ENCODE measurements at regions not wholly inside any gene's neighbourhood (a gene's known extent, or its start where the extent isn't known, plus 50 kb on each side); places are given as distances from the start of the nearest gene placed in this dataset.

DNA sequence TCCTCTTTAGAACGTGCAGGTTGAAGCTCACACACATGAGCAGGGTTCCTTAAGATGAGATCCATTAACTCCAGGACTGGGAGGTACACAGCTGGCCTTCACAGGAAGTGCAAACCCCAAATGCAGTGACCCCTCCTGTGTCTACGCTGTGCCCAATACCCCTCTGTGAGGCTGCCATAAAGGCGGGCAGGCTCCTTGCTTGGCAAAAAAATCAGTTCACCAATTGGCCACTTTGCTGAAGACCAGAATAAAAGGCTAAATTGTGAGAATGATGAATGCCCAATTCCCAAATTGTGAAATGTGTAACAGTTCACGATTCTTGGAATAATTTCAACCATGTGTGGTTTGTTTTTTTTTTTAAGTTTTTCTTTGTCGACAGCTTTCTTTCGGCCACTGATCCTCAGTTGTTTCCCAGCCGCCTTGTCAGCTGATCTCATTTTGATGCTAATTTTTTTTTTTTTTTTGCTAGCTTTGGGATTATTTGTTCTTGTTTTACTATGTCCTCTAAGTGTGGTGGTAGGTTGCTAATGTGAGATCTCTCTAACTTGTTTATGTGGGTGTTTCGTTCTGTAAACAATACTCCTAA is 101.9 kb upstream of the PRSS58 start:
- DNase-seq (ENCODE audit: low read depth), result no peak

DNA sequence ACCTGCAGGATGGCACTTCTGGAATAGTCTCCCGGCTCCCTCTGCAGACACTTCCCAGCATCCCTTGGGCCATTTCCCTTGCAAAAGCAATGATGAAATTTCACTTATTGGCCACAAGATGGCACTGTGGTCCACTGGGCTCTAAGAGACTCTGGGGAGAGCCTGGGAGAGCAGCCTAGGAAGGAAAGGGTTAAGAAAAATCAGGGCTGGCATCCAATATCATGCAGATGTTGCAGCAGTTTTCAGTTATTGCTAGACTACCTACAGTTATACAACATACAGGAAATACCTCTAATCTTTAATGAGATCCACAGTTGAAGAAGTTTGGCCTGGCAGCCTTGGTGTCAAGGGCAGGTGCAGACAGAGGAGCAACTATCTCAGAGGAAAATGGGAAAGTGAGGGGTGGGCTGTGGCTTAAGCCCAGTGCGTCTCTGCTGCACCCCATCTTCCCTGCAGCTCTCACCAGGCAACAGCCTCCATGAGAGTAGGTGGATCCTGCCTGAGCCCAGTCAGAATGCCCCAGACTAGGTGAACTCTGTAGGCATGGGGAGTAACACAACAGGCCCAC is 100.2 kb upstream of the PRSS58 start:
- DNase-seq (ENCODE audit: low read depth), result peak; percentile 69

DNA sequence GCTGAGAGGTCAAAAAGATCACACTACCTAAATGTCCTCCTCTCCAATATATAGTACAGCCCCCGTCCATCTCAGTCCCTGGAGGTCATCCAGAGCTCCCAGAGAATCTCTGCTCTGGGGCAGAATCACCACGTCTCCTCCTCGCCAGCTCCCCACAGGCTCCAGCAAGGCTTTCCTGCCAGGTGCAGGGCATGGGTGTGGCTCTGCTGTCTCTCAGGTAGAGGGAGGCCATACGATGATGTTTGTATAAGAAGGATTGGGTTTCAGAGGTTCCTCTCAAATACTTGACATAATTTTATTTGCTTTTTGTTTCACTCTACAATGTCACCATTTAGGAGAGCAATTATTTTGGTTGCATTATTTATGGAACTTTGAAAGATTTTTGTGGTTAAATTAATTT is 98.3 kb upstream of the PRSS58 start:
- no peak for DNase-seq (ENCODE audit: low read depth)

DNA sequence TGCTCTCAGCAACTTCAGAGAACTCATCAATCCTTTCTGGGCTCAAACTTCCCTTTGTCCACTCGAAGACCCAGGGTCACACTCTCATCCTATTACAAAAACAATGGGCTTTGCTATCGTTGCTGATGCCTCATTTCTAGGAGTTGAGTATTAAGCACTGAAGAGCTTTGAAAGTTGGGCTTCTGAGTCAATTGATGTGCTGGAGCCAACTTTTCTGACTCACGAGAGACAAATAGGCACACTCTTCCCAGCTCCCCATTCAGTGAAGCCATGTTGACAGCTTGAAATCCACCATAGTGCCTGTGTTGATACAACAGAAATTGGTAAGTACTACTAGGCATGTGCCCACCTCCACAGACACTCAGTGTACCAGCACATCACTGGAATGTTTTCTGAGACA is 97.5 kb upstream of the PRSS58 start:
- peak; percentile 49 for DNase-seq (ENCODE audit: low read depth)

DNA sequence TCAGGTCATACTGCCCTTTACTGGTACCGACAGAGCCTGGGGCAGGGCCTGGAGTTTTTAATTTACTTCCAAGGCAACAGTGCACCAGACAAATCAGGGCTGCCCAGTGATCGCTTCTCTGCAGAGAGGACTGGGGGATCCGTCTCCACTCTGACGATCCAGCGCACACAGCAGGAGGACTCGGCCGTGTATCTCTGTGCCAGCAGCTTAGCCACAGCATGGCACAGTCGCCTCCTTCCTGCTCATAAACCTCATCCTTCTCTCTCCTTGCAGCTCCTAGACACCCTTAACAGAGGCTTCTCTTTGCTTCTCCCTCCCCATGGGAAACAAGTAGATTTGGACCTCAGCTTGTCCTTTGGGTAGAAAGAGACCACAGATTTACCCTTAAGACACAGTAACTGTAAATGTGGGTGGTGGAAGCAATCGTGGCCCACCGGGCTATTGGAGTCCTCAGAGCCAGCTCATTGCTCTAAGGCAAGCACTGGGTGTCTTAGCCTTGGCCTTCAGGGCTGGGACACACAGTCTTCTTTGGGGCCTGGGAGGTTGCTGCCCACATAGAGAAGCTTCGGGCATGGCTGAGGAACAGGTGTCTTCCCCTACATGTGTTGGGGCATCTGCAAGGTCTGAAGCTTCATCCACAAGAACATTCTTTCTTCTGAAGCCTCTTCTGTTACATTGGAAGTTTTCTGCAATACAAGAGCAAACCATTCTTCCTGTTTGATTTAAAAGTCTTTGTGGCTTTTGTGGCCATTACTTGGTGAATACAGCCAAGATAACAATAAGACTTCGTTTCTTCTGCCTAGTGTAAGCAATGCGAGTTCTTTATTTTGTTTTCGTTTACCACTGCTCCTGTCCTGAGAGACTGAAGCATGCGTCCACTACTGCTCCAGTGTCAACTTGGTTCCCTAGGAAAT is 95.5 kb upstream of the PRSS58 start:
- no peak for DNase-seq (ENCODE audit: low read depth)

DNA sequence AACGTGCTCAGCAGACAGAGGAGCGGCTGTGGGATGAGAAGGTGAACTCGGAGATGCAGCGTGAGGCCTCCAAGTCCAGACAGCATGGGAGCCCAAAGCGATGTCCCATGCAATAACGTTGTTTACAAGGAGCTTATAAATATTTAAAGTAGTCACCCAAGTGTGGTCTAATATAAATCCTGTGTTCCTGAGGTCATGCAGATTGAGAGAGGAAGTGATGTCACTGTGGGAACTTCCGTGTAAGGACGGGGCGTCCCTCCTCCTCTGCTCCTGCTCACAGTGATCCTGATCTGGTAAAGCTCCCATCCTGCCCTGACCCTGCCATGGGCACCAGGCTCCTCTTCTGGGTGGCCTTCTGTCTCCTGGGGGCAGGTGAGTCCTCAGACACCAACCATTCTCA is 94.7 kb upstream of the PRSS58 start:
- DNase-seq (ENCODE audit: low read depth), result no peak

DNA sequence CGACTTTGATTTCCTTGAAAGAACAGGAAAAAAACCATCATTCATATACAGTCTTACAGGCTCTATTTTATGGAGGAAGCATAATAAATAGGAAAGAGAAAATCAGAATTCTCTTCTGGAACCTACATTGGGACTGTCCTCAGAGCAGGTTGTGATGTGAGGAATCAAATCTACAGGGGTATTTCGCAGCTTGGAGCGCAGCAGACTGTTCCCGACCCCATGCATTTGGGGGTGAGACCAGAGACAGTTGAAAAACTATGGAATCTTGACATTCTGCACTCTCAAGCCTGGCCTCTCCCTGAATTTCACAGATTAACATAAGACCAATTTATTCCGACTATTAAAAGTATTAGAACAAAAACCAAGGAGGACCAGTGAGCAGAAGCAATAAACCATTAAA is 93.3 kb upstream of the PRSS58 start:
- no peak for DNase-seq (ENCODE audit: low read depth)

DNA sequence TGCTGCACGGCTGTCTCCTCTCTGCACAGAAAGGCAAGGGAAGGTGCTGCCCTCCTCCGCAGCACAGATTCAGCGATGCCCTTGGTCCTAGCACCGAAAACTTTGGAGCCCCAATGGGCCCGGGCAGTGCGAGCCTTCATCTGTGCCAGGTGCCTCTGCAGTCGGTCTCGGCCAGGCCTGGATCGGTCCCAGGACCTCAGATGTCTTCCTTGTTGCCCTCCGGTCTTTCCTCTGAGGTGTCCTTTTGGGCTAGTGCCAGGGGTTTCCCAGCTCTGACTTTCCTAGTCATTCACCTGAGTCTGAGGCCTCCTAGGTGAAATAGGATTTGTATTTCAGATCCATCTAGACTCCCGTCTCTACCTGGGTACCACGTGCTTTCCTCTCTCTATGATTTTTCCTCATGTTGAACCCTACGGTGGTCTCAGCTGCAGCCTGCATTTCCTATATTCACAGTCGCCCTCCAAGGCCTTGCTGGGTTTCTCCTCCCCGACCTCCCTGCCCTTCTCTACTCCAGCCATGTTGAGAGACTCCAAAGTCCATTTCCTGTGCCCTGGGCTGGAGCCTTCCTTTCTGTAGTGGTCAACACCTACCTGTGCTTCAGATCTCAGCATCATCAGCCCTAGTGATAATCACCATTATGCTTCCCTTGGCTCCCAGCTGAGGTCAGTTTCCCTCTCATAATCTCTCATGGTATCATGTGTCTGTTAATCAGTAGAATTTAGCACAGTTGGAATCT is 92.0 kb upstream of the PRSS58 start:
- no peak for DNase-seq (ENCODE audit: low read depth)

DNA sequence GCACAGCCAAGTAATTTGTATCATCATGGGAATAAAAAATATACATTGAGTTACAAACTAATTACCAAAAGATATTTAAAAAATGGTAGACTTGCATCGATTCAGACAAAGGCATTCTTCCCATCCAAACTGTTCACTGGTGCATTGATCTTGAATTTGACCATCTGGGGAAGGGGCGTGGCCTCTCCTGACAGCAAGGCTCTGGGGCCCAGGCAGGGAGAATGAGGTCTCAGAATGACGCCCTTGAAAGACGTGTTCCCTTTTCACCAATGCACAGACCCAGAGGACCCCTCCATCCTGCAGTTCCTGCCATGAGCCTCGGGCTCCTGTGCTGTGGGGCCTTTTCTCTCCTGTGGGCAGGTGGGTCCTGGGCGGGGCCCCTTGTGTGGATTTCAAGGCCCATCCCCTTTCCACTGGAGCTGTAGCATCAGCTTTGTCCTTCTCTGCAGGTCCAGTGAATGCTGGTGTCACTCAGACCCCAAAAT is 91.1 kb upstream of the PRSS58 start:
- DNase-seq (ENCODE audit: low read depth), result no peak

DNA sequence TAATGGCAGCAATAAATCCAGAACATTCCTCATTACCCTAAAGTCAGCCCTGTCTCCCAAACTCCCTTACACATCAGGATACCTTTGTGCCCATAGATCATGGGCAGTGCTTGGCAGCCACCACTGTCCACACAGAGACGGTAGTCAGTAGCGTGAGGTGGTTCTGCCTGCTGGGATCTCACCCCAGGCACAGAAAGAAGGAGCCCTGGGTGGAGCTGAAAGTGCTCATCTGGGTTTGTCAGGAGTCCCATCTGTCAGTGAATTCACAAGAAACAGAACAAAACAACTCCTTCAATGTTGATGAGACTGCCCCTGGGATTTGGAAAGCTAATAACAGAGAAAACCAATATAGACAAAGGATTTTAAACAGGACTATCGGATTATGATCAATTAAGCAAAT is 90.2 kb upstream of the PRSS58 start:
- no peak for DNase-seq (ENCODE audit: low read depth)

DNA sequence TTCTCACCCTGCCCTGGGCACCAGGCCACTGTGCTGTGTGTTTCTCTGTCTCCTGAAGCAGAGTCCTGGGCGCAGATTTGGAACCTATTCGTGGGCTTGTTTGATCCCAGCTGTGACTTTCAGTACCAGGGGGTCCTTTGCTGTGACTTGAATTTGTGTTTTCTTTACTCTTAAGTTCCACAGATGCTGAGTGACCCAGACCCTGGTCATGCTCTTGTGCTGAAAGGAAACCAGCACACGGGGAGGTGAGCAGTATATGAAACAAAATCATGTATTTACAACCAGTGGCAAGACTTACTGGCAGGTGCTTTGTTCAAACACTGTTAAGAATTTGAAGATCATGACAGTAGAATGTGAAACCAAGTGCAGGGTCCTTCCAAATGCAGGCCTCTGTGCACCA is 89.2 kb upstream of the PRSS58 start:
- DNase-seq (ENCODE audit: low read depth), result no peak

DNA sequence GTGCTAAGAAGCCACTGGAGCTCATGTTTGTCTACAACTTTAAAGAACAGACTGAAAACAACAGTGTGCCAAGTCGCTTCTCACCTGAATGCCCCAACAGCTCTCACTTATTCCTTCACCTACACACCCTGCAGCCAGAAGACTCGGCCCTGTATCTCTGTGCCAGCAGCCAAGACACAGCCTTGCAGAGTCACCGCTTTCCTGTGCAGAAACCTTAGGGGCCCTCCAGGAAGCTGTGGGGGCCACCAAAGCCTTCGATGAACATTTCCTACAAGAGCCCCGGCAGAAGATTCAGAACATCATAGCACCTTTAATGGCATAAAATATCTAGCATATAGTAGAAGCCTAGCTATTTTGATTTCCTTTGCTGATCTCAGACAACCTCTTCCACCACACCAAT is 88.0 kb upstream of the PRSS58 start:
- no peak for DNase-seq (ENCODE audit: low read depth)

DNA sequence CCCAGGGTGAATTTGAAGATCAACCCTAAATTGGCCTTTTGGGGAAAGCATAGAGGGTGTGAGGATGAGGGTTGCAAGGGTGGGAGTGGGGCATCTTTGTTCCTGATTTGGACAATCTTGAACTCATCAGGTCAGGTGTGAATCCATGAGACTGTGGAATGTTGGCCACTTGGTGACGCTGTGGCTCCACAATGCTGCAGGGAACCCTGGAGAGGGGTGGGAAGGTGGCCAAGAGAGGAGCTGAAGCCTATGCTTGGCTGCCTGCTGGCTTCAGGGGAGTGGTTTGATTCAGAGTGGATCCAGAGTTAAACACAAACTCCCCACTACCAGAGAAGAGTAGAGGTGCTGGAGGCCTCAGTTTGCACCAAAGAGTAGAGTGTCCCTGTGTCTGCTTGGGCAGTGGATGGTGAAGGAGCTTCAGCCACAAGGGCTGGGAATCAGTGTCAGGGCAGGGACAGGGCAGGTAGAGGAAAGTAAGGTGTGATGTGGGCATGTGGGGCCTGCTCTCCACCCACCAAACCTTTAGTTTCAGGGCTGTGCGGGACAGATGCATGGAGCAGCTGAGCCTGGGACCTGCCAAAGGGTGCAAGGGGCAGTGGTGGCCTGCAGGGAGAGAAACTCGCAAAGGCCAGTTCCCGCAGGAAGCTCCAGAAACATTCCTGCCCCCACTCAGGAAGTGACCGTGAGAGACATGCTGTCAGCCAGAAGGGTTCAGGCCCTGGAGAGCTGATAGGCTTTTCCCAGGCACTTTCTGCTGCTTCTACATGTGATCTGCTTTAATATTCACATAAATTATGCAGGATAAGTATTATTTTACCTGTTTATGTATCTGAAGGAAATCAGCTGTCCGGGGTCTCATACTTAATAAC is 81.0 kb upstream of the PRSS58 start:
- peak; percentile 19 for DNase-seq (ENCODE audit: low read depth)

DNA sequence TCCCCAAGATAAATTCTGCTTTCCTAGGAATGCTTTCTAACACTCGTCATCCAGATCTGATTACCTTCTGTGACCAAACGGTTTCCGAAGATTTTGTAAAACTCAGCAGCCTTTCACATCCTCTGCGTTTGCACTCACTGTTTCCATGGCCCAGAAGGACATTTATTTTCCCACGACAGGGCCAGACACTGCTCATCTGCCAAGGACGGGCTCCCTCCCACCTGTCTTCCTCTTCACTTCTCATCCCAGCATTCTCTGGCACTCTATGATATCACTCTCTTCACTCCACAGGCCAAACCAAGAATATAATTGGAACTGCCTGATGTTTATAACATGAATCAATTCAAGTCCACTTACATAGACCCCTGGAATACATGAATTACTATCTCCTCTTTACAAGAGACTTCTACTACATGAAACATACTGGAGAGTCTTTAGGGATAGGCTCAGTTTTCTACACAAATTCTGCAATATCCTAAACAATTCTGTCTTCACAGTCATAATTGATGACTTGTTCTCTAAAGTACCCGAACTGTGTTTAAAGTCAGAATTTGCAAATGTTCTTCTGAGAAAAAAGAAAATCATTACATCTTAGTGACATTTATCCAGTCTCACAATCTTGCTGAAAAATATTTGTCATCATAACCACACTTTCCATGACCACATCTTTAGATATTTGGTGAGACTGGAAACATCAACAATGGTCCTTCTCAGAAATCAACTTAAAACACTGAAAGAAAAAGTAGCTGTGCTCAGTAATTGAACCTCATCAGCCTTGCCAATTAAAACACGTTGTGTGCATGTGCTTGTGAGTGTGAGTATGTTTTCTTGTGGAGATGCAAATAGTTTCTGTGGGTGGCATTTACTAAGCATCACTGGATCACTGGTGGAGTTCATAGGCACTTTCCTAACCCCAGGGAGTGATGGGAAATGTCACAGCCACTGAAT is 79.5 kb upstream of the PRSS58 start:
- no peak for DNase-seq (ENCODE audit: low read depth)

DNA sequence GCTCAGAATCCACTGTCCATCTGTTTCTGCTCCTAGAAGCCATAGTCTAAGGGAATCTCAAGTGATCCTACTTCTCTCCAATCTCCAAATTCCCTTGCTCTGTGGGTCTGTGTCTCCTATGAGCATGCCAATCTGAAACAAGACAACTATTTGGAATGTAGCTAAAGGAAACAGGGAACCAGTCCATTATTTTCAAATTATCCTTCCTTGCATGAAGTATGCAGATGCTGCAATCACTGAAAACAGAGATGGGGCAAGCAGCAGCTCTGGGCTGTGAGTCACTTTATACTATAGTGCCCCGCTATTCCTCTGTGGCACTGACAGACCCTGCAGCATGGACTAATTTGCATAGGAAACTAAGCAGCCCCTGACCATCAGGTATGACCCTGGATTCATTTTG is 76.9 kb upstream of the PRSS58 start:
- no peak for DNase-seq (ENCODE audit: low read depth)

DNA sequence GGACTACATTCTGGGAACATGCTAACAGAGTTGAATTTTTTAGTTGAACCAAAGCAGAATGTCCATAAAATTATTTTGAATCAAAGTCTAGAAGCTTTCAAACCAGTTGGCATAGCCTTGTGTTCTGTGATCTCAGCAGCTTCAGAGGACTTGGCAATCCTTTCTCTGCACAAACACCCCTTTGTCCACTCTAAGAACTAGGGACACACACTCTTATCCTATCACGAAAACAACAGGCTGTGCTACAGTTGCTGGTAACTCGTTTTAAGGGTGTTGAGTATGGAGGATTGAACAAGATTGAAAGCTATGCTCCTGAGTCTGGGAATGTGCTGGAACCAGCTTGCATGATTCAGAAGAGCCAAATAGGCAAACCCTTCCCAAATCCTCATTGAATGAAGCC is 76.4 kb upstream of the PRSS58 start:
- no peak for DNase-seq (ENCODE audit: low read depth)

DNA sequence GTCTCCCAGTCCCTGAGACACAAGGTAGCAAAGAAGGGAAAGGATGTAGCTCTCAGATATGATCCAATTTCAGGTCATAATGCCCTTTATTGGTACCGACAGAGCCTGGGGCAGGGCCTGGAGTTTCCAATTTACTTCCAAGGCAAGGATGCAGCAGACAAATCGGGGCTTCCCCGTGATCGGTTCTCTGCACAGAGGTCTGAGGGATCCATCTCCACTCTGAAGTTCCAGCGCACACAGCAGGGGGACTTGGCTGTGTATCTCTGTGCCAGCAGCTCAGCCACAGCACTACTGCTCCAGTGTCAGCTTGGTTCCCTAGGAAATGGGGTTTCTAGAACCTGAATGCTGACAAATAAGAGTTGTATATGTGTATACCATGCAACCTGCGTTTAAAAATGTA is 74.6 kb upstream of the PRSS58 start:
- no peak for DNase-seq (ENCODE audit: low read depth)

DNA sequence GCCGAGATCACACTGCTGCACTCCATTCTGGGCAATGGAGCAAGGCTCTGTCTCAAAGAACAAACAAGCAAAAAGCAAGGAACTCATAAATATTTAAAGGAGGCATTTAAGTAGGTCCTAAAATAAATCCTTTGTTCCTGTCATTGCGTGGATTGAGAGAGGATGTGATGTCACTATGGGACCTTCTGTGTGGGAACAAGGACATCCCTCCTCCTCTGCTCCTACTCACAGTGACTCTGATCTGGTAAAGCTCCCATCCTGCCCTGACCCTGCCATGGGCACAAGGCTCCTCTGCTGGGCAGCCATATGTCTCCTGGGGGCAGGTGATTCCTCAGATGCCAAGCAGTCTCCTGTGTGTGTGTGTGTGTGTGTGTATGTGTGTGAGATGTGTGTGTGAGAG is 74.1 kb upstream of the PRSS58 start:
- DNase-seq (ENCODE audit: low read depth), result no peak

DNA sequence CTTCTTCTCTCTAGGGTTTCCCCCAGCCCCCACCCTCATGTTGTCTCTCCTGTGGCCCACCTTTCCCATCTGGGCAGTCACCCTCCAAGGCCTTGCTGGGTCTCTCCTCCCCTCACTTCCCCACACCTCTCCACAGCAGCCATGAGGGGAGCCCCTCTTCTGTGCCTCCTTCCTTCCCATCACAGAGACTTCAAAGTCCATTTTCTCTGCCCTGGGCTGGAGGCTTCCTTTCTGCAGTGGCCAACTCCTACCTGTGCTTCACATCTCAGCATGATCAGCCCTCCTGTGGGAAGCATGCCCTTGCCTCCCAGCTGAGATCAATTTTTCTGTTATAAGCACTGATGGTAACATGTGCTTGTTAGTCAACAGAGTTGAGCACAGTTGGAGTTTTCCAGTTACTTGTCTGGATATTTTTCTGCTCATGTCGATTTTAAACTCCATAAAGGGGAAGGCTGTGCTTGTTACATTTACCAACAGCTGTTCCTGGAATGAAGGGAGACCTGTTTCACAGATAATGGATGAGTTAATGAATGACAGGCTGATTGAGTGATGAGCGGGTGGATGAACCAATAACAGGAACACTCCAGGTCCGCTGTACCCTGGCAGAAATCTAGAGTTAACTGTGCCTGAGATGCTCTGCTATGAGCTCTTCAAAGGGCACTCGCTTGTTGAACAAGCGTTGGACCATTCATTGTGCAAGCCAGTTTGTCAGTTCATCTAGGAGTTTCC is 71.4 kb upstream of the PRSS58 start:
- no peak for DNase-seq (ENCODE audit: low read depth)

DNA sequence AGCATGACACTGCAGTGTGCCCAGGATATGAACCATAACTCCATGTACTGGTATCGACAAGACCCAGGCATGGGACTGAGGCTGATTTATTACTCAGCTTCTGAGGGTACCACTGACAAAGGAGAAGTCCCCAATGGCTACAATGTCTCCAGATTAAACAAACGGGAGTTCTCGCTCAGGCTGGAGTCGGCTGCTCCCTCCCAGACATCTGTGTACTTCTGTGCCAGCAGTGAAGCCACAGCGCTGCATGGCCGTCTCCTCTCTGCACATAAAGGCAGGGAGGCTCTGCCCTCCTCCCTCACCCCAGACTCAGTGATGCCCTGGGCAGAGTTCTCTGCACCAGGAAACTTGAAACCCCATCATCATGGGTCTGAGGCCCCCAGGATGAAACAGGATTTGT is 70.7 kb upstream of the PRSS58 start:
- DNase-seq (ENCODE audit: low read depth), result no peak
